Brain pericyte (primary cell): ENCODE measurements at regions not wholly inside any gene's neighbourhood (a gene's known extent, or its start where the extent isn't known, plus 50 kb on each side); places are given as distances from the start of the nearest gene placed in this dataset.

ENCODE experiments used
- DNase-seq: peaks from one replicate; pipeline ENCODE4 v3.0.0-alpha.2; 2012; ENCODE audit warnings: low read depth, low spot score

DNA sequence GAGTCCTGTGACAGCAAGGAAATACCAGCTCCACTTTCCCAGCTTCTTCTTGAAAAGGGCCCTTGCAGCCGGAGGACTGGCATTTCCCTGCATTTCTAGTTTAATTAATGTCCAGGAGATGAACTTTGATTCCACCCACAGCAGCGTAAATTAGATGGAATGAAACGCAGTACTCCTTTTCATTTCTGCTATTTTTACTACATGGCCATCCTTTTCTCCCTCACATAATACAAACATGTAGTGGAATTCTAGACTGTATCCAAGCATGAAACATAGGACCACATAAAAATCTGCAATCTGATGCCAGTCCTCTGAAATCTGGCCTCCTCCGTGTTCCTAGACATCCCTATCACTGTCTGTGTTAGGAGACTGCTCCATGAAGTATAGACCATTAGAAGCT, 403.2 kb downstream of the NR2F2 start:
- DNase-seq, result no peak

- DNase-seq, result no peak
Measured at GRCh38 chr15:96735632-96736240, 405.2 kb downstream of the NR2F2 start.

GRCh38 chr15:96736384-96736783, 405.9 kb downstream of the NR2F2 start:
- DNase-seq, result no peak

- no peak for DNase-seq
Measured at GRCh38 chr15:96737408-96737807, 406.9 kb downstream of the NR2F2 start.

GRCh38 chr15:96746665-96747064, 416.2 kb downstream of the NR2F2 start:
- no peak for DNase-seq

- DNase-seq, result no peak
Measured at GRCh38 chr15:96747291-96747690, 416.8 kb downstream of the NR2F2 start.

GRCh38 chr15:96750361-96750760, 419.9 kb downstream of the NR2F2 start:
- DNase-seq, result no peak

DNA sequence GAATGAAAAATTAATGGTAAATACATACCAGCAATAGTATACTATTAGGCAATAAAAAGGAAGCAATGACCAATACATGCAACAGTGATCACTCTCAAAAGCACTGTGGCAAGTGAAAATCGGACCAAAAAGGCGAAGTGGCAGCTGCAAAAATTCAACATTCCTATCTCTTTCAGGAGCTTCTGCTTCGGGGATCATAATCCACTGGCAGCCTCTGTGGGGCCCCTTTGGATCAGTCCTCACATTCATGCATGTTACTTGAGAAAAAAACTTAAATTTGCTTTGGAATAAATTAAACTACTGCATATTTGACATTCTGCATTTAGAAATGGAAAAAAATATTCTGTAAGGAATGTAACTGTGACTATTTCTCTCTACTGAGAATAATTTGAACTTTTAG, 425.6 kb downstream of the NR2F2 start:
- DNase-seq, result no peak

DNA sequence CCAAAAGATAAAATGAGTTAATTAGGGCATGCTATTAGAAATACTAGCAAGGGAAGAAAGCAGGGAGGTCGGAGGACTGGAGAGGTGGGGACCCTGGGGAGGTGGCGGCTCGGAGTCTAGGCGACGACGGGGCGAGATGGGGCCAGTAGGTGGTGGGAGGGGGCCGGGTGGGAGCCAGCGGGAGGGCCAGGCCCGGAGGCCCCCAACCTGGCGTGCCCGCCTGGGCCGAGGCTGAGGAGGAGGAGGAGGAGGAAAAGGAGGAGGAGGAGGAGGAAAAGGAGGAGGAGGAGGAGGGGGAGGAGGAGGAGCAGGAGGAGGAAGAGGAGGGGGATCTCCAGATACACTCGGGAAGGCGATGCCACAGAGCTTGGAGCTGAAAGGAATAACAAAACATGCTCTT, 426.2 kb downstream of the NR2F2 start:
- DNase-seq, result no peak

- DNase-seq, result no peak
Measured at GRCh38 chr15:96762566-96762965, 432.1 kb downstream of the NR2F2 start.

DNA sequence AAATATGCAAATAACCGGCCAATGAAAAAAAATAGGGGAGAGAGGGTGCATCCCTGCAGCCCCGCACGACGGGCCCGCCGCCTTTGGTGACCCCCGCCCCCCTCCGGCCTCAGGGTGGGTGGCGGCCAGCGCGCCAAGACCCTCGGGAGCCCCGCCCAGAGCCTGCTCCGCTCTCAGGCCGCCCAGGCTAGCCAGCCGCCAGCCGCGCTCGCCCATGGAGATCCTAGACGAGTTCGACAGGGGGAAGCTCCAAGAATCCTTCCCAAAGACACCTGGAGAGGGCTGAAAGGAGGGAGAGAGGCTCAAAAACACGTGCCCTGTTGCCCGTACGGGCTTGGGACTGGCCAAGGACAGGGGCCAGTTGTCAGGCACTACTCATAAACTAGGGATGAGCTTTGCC, 434.0 kb downstream of the NR2F2 start:
- no peak for DNase-seq

- no peak for DNase-seq
Measured at GRCh38 chr15:96764946-96765345, 434.4 kb downstream of the NR2F2 start.

- no peak for DNase-seq
Measured at GRCh38 chr15:96766366-96766765, 435.9 kb downstream of the NR2F2 start.

- DNase-seq, result no peak
Measured at GRCh38 chr15:96767703-96768434, 437.4 kb downstream of the NR2F2 start.

GRCh38 chr15:96768435-96768789, 437.9 kb downstream of the NR2F2 start:
- DNase-seq, result no peak

GRCh38 chr15:96771035-96771434, 440.5 kb downstream of the NR2F2 start:
- no peak for DNase-seq

DNA sequence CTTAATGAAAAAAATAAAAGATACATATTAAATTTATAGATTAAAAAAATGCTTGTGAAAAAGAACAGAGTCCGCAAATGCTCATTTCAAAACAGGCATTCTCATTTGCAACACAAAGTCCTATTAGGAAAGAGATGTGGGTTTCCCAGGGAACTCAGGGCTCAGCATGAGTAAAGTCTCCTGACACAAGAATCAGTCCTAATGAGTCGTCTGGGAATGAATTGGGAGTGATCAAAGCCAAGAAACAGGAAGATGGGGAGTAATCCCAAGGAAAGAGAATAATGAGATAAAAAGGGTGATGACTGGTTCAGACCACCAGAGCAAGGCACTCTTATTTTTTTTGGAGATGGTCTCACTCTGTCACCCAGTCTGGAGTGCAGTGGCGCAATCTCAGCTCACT, 443.7 kb downstream of the NR2F2 start:
- DNase-seq, result no peak

GRCh38 chr15:96783746-96784145, 453.2 kb downstream of the NR2F2 start:
- no peak for DNase-seq

GRCh38 chr15:96790004-96790403, 459.5 kb downstream of the NR2F2 start:
- DNase-seq, result no peak

GRCh38 chr15:96792216-96792615, 461.7 kb downstream of the NR2F2 start:
- no peak for DNase-seq

GRCh38 chr15:96796841-96797240, 466.3 kb downstream of the NR2F2 start:
- DNase-seq, result no peak

DNA sequence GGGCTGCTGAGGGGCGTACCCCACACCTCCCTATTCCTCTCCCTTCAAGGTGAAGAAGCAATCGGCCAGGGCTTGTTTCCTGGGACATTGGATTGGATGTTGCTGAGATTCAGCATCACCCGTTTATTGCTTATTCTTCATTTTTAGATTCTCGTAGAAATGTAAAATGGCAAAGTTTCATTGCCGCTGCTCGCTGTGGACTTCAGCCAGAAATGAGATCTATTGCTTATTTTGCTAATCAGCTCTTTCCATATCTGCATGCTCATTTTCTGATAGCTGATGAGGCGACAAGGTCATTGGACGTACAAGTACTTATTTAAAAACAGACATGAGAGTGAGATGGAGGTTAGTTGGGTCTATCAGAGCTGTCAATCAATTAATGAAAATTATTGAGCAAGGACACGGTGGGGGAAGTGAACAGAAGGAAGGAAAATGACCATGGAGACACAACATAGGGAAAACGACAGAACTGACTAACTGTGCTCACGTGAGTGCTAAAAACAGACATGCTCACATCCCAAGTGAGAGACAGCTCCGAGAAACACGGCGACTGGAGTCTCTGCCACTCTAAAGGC, 471.2 kb downstream of the NR2F2 start:
- DNase-seq, result no peak

DNA sequence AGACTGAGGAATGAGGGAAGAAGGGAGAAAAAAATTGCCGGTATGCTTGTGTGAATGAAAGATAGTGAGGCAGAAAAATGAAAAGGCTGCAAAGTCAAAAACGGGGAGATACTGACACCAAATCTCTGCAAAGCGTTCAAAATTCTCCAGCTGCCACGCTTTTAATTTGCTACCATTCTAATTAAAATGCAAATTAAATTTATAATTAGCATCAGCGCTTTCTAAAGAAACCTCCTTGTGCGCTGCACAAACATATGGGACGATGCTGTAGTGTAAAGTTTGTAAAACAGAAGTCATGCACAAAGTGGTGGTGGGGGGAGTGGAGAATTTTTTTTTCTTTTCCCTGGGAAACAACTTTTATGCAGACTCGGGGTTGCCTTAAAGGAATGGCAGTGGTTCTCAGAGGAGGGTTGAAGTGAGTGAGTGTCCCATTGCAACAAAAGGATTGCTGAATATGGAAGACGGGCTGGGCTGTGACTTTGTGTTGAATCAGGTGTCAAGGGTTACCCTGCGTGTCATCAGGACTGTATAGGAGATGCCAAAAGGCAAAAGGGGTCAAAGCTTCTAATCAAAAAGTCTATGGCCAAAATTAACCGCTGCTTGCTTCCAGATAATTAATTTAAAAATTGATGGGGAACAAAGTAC, 472.2 kb downstream of the NR2F2 start:
- DNase-seq, result no peak
